HPDE6-E6E7 (cell line): ENCODE measurements at regions not wholly inside any gene's neighbourhood (a gene's known extent, or its start where the extent isn't known, plus 50 kb on each side); places are given as distances from the start of the nearest gene placed in this dataset.

Experiments used
- DNase-seq: peaks from one replicate; pipeline ENCODE4 v3.0.0; 2011; ENCODE audit warnings: missing footprints; ENCODE audit errors: extremely low spot score

GRCh38 chr4:175871774-175872405, 59.8 kb upstream of the GPM6A start:
- DNase-seq, result no peak

DNA sequence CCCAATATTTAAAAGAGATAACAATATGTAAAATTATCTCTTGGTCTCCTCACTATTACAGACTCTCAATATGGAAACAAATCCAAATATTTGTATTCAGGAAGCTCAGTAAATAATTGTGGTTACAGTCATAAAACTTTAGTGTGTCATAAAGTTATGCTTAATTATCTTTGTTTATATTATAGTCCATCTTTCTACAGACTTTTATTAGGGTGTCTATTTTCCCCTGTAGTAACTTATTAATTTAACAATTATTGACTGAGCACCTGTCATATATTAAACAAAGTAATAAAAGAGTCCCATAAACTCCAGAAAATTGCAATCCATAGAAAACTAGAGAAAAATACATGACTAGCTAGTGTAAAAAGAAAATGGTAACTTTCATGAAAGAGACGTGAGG, 61.6 kb upstream of the GPM6A start:
- DNase-seq, result no peak

GRCh38 chr4:175874306-175874705, 62.2 kb upstream of the GPM6A start:
- no peak for DNase-seq

DNA sequence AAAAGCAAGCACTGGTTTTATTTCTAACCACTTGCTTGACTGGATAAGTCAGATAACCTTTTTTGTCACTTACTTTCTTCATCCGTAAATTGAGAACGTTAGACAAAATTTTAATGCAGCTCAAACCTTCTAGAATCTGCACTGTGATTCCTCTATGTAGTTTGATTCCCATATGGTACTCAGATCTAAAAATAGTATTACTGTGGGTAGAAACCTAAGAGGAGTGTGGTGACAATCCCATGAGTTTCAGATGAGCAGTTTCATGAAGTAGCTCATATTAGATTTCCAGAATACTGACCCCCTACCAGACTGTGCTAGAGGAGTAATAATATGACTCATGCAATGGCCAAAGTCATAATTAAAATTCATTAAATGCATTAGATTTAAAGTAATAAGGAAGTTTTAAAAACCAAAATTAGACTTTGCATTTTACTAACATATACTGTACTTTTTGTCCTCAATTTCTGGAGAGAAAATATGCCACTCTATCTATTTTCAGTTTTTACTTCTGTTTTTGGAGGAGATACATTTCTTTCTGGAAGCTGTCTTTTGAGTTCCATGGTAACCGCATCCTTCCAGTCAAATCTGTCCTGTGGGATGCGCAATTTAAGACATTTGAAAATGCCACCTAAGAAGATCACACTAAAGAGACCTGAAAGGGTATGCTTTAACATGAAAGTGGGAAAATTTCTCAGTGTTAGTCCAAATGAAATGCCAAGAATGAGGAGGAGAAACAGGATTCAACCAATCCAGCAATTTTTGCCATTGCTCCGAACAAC, 64.1 kb upstream of the GPM6A start:
- DNase-seq, result no peak

- no peak for DNase-seq
These were observed 70.8 kb upstream of the GPM6A start for GRCh38 chr4:175882891-175883290.

DNA sequence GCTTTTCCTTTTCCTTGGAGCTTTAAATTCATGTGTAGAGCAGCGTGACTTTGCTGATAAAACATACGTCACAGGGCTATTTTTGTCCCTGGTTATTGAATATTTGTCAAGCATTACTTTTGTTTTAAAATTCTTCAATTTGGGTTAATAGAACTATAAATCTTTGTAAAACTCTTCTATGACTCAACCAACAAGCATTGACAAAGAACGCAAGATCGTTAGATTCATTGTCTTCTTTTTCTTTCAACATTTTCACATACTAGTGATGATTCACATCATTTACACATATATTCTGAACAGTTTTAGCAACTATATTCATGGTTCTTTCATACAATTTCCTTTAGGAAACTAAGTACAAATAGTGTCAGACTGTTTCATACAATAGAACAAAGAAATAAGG, 72.0 kb upstream of the GPM6A start:
- peak; percentile 6 for DNase-seq

GRCh38 chr4:175891231-175891630, 79.2 kb upstream of the GPM6A start:
- DNase-seq, result no peak

DNA sequence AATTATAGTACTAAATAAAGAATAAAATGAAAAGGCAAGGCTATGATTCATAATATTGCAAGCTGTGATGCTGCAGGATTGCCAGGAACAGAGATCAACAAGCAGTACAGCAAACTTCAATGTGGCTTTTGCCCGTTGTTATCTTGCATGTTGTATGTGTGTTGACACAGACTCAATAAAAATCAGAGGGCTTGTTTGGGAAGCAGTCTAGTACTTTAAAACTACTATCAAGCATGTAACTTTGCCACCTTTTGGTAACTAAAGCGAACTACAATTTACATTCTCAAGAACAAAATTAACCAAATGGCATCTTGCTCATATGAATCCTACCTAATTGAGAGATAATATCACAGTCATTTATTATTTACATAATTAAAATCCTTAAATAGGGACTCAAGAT, 79.8 kb upstream of the GPM6A start:
- no peak for DNase-seq

GRCh38 chr4:175905925-175906324, 93.9 kb upstream of the GPM6A start:
- no peak for DNase-seq

- DNase-seq, result no peak
These were observed 94.3 kb upstream of the GPM6A start for GRCh38 chr4:175906384-175906783.

DNA sequence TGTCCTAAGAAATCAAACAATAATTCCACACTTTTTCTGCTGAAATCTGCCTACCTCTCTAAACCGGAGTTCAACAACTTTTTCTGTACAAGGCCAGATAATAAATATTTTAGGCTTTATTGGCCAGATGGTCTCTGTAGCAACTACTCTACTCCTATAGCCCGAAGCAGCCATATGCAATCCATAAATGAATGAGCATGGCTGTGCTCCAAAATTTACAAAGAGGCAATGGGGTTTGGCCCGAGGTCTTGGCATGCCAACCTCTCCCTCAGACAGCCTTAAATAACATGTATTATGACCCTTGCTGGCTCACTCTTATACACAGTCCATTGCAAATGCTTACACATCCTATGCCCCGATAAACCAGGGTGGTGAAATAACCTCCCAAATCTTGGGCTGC, 98.6 kb upstream of the GPM6A start:
- no peak for DNase-seq

GRCh38 chr4:175916626-175917351, 104.7 kb upstream of the GPM6A start:
- DNase-seq, result no peak

- peak; percentile 38 for DNase-seq
These were observed 115.1 kb upstream of the GPM6A start for GRCh38 chr4:175927121-175927520.

GRCh38 chr4:175929441-175929840, 117.4 kb upstream of the GPM6A start:
- DNase-seq, result no peak

GRCh38 chr4:175929932-175930331, 117.9 kb upstream of the GPM6A start:
- no peak for DNase-seq

DNA sequence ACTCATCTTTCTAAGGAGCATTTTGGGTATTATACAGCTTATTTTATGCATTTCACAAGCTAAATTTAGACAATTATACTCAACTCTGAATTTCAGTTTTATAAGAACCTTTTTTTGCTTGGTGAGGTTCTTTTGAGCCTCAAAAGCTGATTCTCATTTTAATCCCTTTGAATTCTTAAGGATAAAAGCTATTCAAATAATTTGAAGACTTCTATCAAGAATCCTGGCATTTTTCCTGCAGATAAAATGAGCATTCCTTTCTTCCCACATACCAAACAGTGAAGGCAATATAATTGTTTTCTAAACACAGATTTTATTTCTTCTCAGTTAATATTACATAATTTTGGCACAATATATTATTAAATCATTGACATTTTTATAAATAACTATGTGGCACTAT, 118.4 kb upstream of the GPM6A start:
- DNase-seq, result no peak

DNA sequence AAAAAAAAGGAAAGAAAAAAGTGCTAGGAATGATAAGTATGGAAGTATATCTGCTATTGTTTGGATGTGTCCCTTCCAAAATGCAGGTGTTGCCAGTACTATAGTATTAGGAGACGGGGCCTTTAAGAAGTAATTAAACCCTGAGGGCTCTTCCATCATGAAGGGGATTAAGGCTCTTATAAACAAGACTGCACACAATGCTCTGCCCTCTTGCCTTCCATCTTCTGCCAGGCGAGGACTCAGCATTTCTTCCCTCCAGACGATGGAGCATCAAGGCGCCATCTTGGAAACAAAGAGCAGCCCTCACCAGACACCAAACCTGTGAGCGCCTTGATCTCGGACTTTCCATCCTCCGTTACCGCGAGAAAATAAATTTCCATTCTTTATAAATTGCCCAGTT, 120.1 kb upstream of the GPM6A start:
- no peak for DNase-seq

DNA sequence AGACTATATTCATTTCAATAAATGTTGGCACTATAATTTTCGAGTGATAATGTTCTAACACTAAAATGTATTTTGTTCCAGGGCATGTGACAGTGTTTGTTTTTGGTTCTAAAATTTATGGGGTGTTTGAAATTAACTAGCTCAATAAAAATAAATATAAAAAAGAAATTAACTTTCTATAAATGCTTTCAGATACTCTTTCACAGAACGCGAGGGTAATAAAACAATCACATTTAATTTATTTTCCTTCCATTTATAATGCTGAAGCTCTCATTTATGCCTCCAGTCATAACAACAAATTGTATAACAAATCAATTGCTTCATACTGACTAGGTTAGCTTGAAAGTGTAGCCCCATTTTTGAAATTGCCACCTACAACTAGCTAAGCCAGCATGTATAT, 122.4 kb upstream of the GPM6A start:
- no peak for DNase-seq

GRCh38 chr4:175935016-175935661, 123.1 kb upstream of the GPM6A start:
- DNase-seq, result peak; percentile 36

DNA sequence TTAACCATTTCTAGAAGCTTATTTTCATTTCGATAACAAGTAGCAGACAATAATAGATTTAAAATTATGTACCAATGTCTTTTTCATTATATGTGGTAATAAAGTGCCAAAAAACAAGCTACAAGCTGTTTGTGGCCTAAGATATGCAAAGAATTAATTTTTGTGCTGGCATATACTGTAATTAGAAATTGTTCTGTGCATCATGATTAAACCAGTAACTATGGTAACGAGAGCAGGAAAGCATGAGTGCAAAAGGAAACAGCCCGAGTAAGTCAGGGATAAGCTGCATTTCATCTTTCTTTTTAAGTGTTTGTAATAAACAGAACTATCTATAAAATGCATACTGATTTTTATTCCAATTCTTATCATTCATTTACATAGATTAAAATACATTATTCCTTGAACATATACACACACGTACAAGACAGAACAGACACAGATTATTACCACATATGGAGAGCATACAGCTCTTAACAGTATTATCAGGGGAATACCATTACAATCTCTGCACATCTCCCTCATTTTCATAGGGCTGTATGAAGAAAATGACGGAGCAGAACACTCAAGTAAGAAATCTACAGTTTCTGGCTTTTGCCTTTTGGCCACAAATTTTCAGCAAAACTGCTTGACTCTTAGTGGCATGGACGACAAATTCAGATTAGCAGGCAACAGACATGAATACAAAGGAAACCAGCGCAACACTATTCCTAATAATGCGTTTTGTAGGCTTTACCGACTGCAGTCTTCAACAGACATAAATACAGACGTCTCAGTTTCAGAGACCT, 121.3 kb upstream of the WDR17 start:
- DNase-seq, result no peak

- DNase-seq, result no peak
These were observed 119.0 kb upstream of the WDR17 start for GRCh38 chr4:175946472-175947116.
